Esophagus muscularis mucosa (tissue), 3 donors: ENCODE measurements at regions not wholly inside any gene's neighbourhood (a gene's known extent, or its start where the extent isn't known, plus 50 kb on each side); places are given as distances from the start of the nearest gene placed in this dataset.

Source experiments
- CTCF ChIP-seq, 3 experiments: fragments of 200-600 bp in 2 of 3; fragments of 450-650 bp in 1 of 3; sonication (generic) in 2 of 3; IDR thresholded peaks; one replicate each; pipeline ENCODE4 v1.5.1; 2017 to 2019; ENCODE audit warnings: antibody characterized with exemption in 3 of 3, mild to moderate bottlenecking in 2 of 3, moderate library complexity in 1 of 3
- POLR2A ChIP-seq: fragments of 450-650 bp; IDR thresholded peaks from one replicate; pipeline ENCODE4 v1.6.1; 2017; ENCODE audit warnings: antibody characterized with exemption, moderate library complexity, mild to moderate bottlenecking, low read depth
- POLR2AphosphoS5 ChIP-seq, 2 donors: sonication (generic); formaldehyde crosslinking; IDR thresholded peaks; one replicate each; pipeline ENCODE4 v1.6.1; 2017; ENCODE audit warnings: antibody characterized with exemption in 2 of 2

- TF ChIP-seq CTCF (IDR thresholded peaks at IDR 0.05), result no peak
- TF ChIP-seq POLR2A, result no peak
- TF ChIP-seq POLR2AphosphoS5 (IDR thresholded peaks at IDR 0.05), result no peak
Measured at GRCh38 chr9:90540734-90541133, 101.9 kb downstream of the DIRAS2 start.
